SU-DHL-6 (cell line): ENCODE measurements at regions not wholly inside any gene's neighbourhood (a gene's known extent, or its start where the extent isn't known, plus 50 kb on each side); places are given as distances from the start of the nearest gene placed in this dataset.

Experiments used
- EZH2phosphoT487 ChIP-seq: fragments of 200-600 bp; sonication (generic), shearing (Covaris generic); conservative IDR thresholded peaks from 2 replicates; pipeline ENCODE4 v1.6.1; 2018; ENCODE audit warnings: mild to moderate bottlenecking, antibody characterized with exemption, low read length, moderate library complexity, mixed read lengths
- TF ChIP-seq, protein P1 (sequence below): fragments of 200-600 bp; sonication (generic); IDR thresholded peaks from one replicate; pipeline ENCODE4 v1.5.1; 2017; ENCODE audit warnings: antibody characterized with exemption, mild to moderate bottlenecking, low read length, moderate library complexity; ENCODE audit not compliant: insufficient read depth, poor library complexity, severe bottlenecking

- TF ChIP-seq, protein P1, sequence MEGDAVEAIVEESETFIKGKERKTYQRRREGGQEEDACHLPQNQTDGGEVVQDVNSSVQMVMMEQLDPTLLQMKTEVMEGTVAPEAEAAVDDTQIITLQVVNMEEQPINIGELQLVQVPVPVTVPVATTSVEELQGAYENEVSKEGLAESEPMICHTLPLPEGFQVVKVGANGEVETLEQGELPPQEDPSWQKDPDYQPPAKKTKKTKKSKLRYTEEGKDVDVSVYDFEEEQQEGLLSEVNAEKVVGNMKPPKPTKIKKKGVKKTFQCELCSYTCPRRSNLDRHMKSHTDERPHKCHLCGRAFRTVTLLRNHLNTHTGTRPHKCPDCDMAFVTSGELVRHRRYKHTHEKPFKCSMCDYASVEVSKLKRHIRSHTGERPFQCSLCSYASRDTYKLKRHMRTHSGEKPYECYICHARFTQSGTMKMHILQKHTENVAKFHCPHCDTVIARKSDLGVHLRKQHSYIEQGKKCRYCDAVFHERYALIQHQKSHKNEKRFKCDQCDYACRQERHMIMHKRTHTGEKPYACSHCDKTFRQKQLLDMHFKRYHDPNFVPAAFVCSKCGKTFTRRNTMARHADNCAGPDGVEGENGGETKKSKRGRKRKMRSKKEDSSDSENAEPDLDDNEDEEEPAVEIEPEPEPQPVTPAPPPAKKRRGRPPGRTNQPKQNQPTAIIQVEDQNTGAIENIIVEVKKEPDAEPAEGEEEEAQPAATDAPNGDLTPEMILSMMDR: no peak
- TF ChIP-seq EZH2phosphoT487: no peak
Observed at GRCh38 chr4:4694827-4695226, 153.0 kb upstream of the STX18 start.
